ENCODE measurements at regions not wholly inside any gene's neighbourhood (a gene's known extent, or its start where the extent isn't known, plus 50 kb on each side); places are given as distances from the start of the nearest gene placed in this dataset.

DNA sequence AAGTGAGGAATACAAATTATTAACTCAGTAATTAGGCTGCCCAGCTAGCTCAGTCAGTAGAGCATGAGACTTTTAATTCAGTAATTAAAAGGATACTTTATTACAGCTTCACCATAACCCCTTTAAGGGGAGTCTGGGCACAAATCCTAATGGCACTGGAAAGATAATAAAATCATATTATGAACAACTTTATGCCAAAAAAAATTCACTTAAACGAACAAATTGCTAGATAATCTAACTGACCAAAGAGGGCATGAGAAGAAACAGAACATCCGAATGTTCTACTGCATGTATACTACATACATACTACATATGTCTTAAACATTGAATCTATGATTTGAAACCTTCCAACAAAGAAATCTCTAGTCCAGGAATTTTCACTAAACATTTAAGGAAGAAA lies 159.5 kb downstream of the CYP26B1 start:
- TF ChIP-seq, protein P1, sequence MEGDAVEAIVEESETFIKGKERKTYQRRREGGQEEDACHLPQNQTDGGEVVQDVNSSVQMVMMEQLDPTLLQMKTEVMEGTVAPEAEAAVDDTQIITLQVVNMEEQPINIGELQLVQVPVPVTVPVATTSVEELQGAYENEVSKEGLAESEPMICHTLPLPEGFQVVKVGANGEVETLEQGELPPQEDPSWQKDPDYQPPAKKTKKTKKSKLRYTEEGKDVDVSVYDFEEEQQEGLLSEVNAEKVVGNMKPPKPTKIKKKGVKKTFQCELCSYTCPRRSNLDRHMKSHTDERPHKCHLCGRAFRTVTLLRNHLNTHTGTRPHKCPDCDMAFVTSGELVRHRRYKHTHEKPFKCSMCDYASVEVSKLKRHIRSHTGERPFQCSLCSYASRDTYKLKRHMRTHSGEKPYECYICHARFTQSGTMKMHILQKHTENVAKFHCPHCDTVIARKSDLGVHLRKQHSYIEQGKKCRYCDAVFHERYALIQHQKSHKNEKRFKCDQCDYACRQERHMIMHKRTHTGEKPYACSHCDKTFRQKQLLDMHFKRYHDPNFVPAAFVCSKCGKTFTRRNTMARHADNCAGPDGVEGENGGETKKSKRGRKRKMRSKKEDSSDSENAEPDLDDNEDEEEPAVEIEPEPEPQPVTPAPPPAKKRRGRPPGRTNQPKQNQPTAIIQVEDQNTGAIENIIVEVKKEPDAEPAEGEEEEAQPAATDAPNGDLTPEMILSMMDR (IDR thresholded peaks at IDR 0.05): no peak
- no peak for TF ChIP-seq POLR2AphosphoS5 (IDR thresholded peaks at IDR 0.05)
- no peak for TF ChIP-seq EP300 (IDR thresholded peaks at IDR 0.05)
